C4-2B (cell line): ENCODE measurements at regions not wholly inside any gene's neighbourhood (a gene's known extent, or its start where the extent isn't known, plus 50 kb on each side); places are given as distances from the start of the nearest gene placed in this dataset.

Experiments
- CTCF ChIP-seq: fragments of 450-650 bp; conservative IDR thresholded peaks from 2 replicates; pipeline ENCODE4 v1.5.1; 2017; ENCODE audit warnings: mild to moderate bottlenecking
- ZFX ChIP-seq: fragments of 450-650 bp; IDR thresholded peaks from 2 replicates; pipeline ENCODE4 v1.6.1; 2017

GRCh38 chr11:91730620-91731019, 494.0 kb upstream of the FAT3 start:
- TF ChIP-seq CTCF (no peak), ZFX (no peak)
